ENCODE measurements at regions not wholly inside any gene's neighbourhood (a gene's known extent, or its start where the extent isn't known, plus 50 kb on each side); places are given as distances from the start of the nearest gene placed in this dataset.

DNA sequence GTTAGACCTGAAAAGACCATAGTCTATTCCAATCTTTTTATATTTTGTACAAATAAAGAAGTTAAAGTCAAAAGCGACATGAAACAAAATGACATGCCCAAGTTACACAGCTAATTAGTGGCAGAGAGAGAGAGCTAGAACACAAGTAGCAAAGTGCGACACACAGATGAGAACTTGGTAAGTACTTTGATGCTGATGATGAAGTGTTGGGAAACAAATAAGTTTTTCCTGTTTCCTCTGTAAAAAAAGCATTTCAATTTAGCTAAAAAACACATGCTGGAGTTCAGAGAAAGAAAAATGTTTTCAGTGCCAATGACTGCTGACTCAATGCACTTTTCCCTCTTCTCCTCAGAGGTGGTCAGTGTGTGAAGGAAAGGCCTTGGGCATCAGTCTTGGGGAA lies 226.9 kb downstream of the PAX3 start:
- TF ChIP-seq CTCF (IDR thresholded peaks at IDR 0.05; ENCODE audit: low read depth, low read length) (no peak), POLR2A (IDR thresholded peaks at IDR 0.05; ENCODE audit: extremely low read depth, insufficient read length) (no peak)
